ENCODE measurements at regions not wholly inside any gene's neighbourhood (a gene's known extent, or its start where the extent isn't known, plus 50 kb on each side); places are given as distances from the start of the nearest gene placed in this dataset.

- ATAC-seq (no peak), FAIRE-seq (no peak), DNase-seq (ENCODE audit: extremely low read depth in 1 of 4, low spot score in 3 of 4) (no peak)
- ChIA-PET CTCF (ENCODE audit: low intra/inter-chr PET ratio) (no interaction called here), POLR2A (no interaction called here)
- no peak overlapping the region for H3K27ac ChIP-seq (ENCODE audit: extremely low read depth, low read depth, low read length)
- H3K4me3 ChIP-seq = no peak overlapping the region
- no TSS peak for BruUV-seq (replicated peaks)
- no peaks in the 10 kb centered on the region for H3K79me2 ChIP-seq (ENCODE audit: control insufficient read depth, insufficient read depth, low read length)
- no peak overlapping the region for H2AFZ ChIP-seq (ENCODE audit: low read depth, low read length)
- TF ChIP-seq ZNF512 (tag; IDR thresholded peaks at IDR 0.05) = no peak
- H3K9ac ChIP-seq (ENCODE audit: insufficient read depth in 1 of 2, low read depth in 2 of 2, low read length in 2 of 2) = no peak overlapping the region
- H3K27me3 ChIP-seq (ENCODE audit: control insufficient read depth in 2 of 2, insufficient read depth in 2 of 2, low read length in 2 of 2) = no peaks in the 10 kb centered on the region
- H3K36me3 ChIP-seq (ENCODE audit: control insufficient read depth, insufficient read depth, low read length) = no peaks in the 10 kb centered on the region
- no peaks in the 10 kb centered on the region for H3K9me1 ChIP-seq (ENCODE audit: control insufficient read depth, insufficient read depth, low read length)
- intact Hi-C loops (cut with micrococcal nuclease) = no loop called here
- H3K4me2 ChIP-seq (ENCODE audit: insufficient read depth, low read length) = no peak overlapping the region
- H3K9me3 ChIP-seq (replicated peaks; ENCODE audit: control insufficient read depth, insufficient read depth, low read depth, low read length) = no peaks in the 10 kb centered on the region
- 0% methylated on average over 2 of the region's 2 CpGs for WGBS (ENCODE audit: insufficient coverage, low coverage, missing lambda C conversion rate)
- no peaks in the 10 kb centered on the region for H3K4me1 ChIP-seq (replicated peaks in 1 of 2; ENCODE audit: control insufficient read depth in 2 of 2, insufficient read depth in 2 of 2, low read length in 2 of 2)
- in situ Hi-C loops (cut with MboI) = no loop called here
- H4K20me1 ChIP-seq (replicated peaks; ENCODE audit: control insufficient read depth, insufficient read depth, low read length) = no peaks in the 10 kb centered on the region
Observed at GRCh38 chr12:85623763-85624162, 212.4 kb downstream of the RASSF9 start.

GRCh38 chr12:85625467-85625866 is 210.7 kb downstream of the RASSF9 start:
- DNase-seq (ENCODE audit: extremely low read depth in 1 of 4, low spot score in 3 of 4) = no peak
- Histone ChIP-seq H2AFZ (ENCODE audit: low read depth, low read length) (no peak overlapping the region), H3K79me2 (ENCODE audit: control insufficient read depth, insufficient read depth, low read length) (no peaks in the 10 kb centered on the region), H3K27ac (ENCODE audit: extremely low read depth, low read depth, low read length) (no peak overlapping the region), H3K9ac (ENCODE audit: insufficient read depth in 1 of 2, low read depth in 2 of 2, low read length in 2 of 2) (no peak overlapping the region), H3K4me1 (replicated peaks in 1 of 2; ENCODE audit: control insufficient read depth in 2 of 2, insufficient read depth in 2 of 2, low read length in 2 of 2) (no peaks in the 10 kb centered on the region), H3K9me3 (replicated peaks; ENCODE audit: control insufficient read depth, insufficient read depth, low read depth, low read length) (no peaks in the 10 kb centered on the region), H3K4me3 (no peak overlapping the region), H4K20me1 (replicated peaks; ENCODE audit: control insufficient read depth, insufficient read depth, low read length) (no peaks in the 10 kb centered on the region), H3K36me3 (ENCODE audit: control insufficient read depth, insufficient read depth, low read length) (no peaks in the 10 kb centered on the region), H3K9me1 (ENCODE audit: control insufficient read depth, insufficient read depth, low read length) (no peaks in the 10 kb centered on the region), H3K4me2 (ENCODE audit: insufficient read depth, low read length) (no peak overlapping the region), H3K27me3 (ENCODE audit: control insufficient read depth in 2 of 2, insufficient read depth in 2 of 2, low read length in 2 of 2) (no peaks in the 10 kb centered on the region)
- intact Hi-C loops (cut with micrococcal nuclease) (no loop called here), in situ Hi-C loops (cut with MboI) (no loop called here)
- no peak for ATAC-seq
- 12% methylated on average over 2 of the region's 2 CpGs for WGBS (ENCODE audit: insufficient coverage, low coverage, missing lambda C conversion rate)
- FAIRE-seq = no peak
- ChIA-PET CTCF (ENCODE audit: low intra/inter-chr PET ratio) (no interaction called here), POLR2A (no interaction called here)
- BruUV-seq (replicated peaks) = no TSS peak
- TF ChIP-seq ZFX (CRISPR knock-in tag; IDR thresholded peaks at IDR 0.05) = no peak
- TF ChIP-seq USF1 (CRISPR knock-in tag; IDR thresholded peaks at IDR 0.05) = no peak
- TF ChIP-seq, protein P1, sequence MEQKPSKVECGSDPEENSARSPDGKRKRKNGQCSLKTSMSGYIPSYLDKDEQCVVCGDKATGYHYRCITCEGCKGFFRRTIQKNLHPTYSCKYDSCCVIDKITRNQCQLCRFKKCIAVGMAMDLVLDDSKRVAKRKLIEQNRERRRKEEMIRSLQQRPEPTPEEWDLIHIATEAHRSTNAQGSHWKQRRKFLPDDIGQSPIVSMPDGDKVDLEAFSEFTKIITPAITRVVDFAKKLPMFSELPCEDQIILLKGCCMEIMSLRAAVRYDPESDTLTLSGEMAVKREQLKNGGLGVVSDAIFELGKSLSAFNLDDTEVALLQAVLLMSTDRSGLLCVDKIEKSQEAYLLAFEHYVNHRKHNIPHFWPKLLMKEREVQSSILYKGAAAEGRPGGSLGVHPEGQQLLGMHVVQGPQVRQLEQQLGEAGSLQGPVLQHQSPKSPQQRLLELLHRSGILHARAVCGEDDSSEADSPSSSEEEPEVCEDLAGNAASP (IDR thresholded peaks at IDR 0.05) = no peak
- TF ChIP-seq ZNF431 (CRISPR knock-in tag; IDR thresholded peaks at IDR 0.05) = no peak
- no peak for TF ChIP-seq ZNF239 (CRISPR knock-in tag; IDR thresholded peaks at IDR 0.05)
- TF ChIP-seq ZFP36 (IDR thresholded peaks at IDR 0.05; ENCODE audit: low read depth, low read length, partially characterized antibody) = no peak
- TF ChIP-seq HMG20B (CRISPR knock-in tag; IDR thresholded peaks at IDR 0.05) = no peak
- no peak for TF ChIP-seq FOXK1 (CRISPR knock-in tag; IDR thresholded peaks at IDR 0.05; ENCODE audit: borderline replicate concordance)
- no peak for TF ChIP-seq ZNF780A (CRISPR knock-in tag; IDR thresholded peaks at IDR 0.05)
- TF ChIP-seq COPS2 (conservative IDR thresholded peaks at IDR 0.05) = no peak
- TF ChIP-seq SMARCE1 (IDR thresholded peaks at IDR 0.05) = no peak

All from K562 (cell line).